ENCODE measurements at regions not wholly inside any gene's neighbourhood (a gene's known extent, or its start where the extent isn't known, plus 50 kb on each side); places are given as distances from the start of the nearest gene placed in this dataset.

- DNase-seq = no peak
Measured at GRCh38 chr5:164617290-164617689, 1111.9 kb downstream of the MAT2B start.

- no peak for DNase-seq
Measured at GRCh38 chr5:164627021-164627420, 1121.6 kb downstream of the MAT2B start.

GRCh38 chr5:164636456-164636855 lies 1131.0 kb downstream of the MAT2B start:
- no peak for DNase-seq

- DNase-seq = no peak
Measured at GRCh38 chr5:164637931-164638521, 1132.6 kb downstream of the MAT2B start.

GRCh38 chr5:164649266-164649665 lies 1143.8 kb downstream of the MAT2B start:
- no peak for DNase-seq

GRCh38 chr5:164650427-164650826 lies 1145.0 kb downstream of the MAT2B start:
- no peak for DNase-seq

- no peak for DNase-seq
Measured at GRCh38 chr5:164651546-164652275, 1146.3 kb downstream of the MAT2B start.

GRCh38 chr5:164652276-164652660 lies 1146.8 kb downstream of the MAT2B start:
- no peak for DNase-seq

GRCh38 chr5:164663198-164663989 lies 1158.0 kb downstream of the MAT2B start:
- DNase-seq = peak; percentile 2

- DNase-seq = peak; percentile 33
Measured at GRCh38 chr5:164671640-164672039, 1166.2 kb downstream of the MAT2B start.

- DNase-seq = no peak
Measured at GRCh38 chr5:164672205-164672604, 1166.8 kb downstream of the MAT2B start.

GRCh38 chr5:164672931-164673694 lies 1167.7 kb downstream of the MAT2B start:
- DNase-seq = no peak

GRCh38 chr5:164679461-164679860 lies 1174.0 kb downstream of the MAT2B start:
- no peak for DNase-seq

GRCh38 chr5:164680216-164680615 lies 1174.8 kb downstream of the MAT2B start:
- DNase-seq = no peak

- DNase-seq = no peak
Measured at GRCh38 chr5:164680812-164681520, 1175.5 kb downstream of the MAT2B start.

- no peak for DNase-seq
Measured at GRCh38 chr5:164687391-164687790, 1182.0 kb downstream of the MAT2B start.

GRCh38 chr5:164688437-164688836 lies 1183.0 kb downstream of the MAT2B start:
- DNase-seq = no peak

GRCh38 chr5:164708831-164709230 lies 1203.4 kb downstream of the MAT2B start:
- no peak for DNase-seq

- DNase-seq = no peak
Measured at GRCh38 chr5:164713682-164714081, 1208.3 kb downstream of the MAT2B start.

GRCh38 chr5:164721116-164721515 lies 1215.7 kb downstream of the MAT2B start:
- DNase-seq = no peak

- no peak for DNase-seq
Measured at GRCh38 chr5:164721656-164722055, 1216.2 kb downstream of the MAT2B start.

GRCh38 chr5:164722702-164723101 lies 1217.3 kb downstream of the MAT2B start:
- no peak for DNase-seq

All from fibroblast of skin of abdomen (primary cell).